ENCODE measurements at regions not wholly inside any gene's neighbourhood (a gene's known extent, or its start where the extent isn't known, plus 50 kb on each side); places are given as distances from the start of the nearest gene placed in this dataset.

GRCh38 chr11:114774599-114775361 lies 96.5 kb downstream of the NXPE2 start:
- Mint-ChIP-seq H3K4me3 (no peak overlapping the region), H3K27me3 (ENCODE audit: insufficient read depth) (no peaks in the 10 kb centered on the region), H3K4me1 (ENCODE audit: low read depth) (no peaks in the 10 kb centered on the region), H3K36me3 (ENCODE audit: low read depth) (no peaks in the 10 kb centered on the region), H3K27ac (no peak overlapping the region), H3K9me3 (peaks cover 17% of the 10 kb centered on the region; the same call in 1 of the 2 replicates)
- DNase-seq = no peak
- TF ChIP-seq CTCF (IDR thresholded peaks at IDR 0.05) = peak; percentile 48

DNA sequence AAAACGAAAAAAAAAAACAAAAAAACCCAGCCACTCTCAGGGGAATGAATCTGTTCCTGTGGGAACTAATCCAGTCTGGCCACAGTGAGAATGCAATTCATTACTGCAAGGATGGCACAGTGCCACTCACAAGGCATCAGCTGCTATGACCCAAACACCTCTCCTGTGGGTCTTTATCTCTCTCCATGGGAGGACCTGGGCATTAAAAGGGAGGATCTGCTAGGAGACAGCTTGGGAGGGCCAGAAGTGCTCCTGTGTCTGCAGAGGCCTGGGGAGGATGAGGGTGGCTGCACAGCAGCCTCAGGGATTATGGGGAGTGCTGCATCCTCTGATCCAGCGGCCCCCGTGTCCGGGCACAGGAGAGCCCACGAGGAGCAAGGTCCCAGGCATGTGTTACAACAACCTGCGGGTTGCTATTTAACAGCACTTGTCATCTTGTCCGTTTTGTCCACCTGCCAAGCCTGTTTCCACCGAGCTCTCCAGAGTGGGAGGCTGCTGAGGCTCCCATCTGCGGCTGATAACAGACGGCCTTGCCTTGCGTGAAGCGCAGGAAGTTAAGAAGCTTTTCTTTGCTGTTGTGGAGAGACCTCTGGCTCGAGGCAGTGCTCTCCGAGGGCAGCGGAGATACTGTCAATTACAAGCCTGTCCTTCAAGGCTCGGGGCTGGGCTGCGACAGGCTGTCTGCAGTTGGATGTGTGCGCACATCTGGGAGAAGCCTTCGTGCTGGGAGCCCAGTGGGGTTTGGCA lies 97.7 kb downstream of the NXPE2 start:
- H3K9me3 Mint-ChIP-seq = peaks cover 25% of the 10 kb centered on the region
- DNase-seq = no peak
- TF ChIP-seq CTCF (IDR thresholded peaks at IDR 0.05) = no peak
- H3K36me3 Mint-ChIP-seq (ENCODE audit: low read depth) = no peaks in the 10 kb centered on the region
- H3K27me3 Mint-ChIP-seq (ENCODE audit: insufficient read depth) = no peaks in the 10 kb centered on the region; the same call in 1 of the 2 replicates
- no peak overlapping the region for H3K27ac Mint-ChIP-seq
- no peaks in the 10 kb centered on the region for H3K4me1 Mint-ChIP-seq (ENCODE audit: low read depth)
- H3K4me3 Mint-ChIP-seq = no peak overlapping the region

DNA sequence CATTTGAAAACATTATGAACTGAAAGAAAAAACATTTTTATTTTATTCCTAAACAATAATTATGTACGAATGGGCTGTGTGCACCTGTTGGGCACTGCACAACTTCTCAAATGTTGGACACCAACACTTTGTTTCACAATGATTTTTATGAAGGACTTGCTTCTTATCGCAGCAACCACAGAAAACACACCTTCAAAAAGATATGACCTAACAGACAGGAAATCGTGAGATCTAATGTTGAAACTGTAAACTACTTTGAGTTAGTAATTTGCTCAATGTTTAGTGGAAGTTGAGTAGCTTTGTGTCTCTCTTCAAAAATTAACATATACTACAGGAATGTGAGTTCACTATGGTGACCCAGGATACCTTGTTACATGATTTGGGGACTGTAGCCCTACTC lies 98.6 kb downstream of the NXPE2 start:
- Mint-ChIP-seq H3K36me3 (ENCODE audit: low read depth) (no peaks in the 10 kb centered on the region), H3K27me3 (ENCODE audit: insufficient read depth) (no peaks in the 10 kb centered on the region; the same call in 1 of the 2 replicates), H3K4me1 (ENCODE audit: low read depth) (no peaks in the 10 kb centered on the region), H3K4me3 (no peak overlapping the region), H3K9me3 (peaks cover 32% of the 10 kb centered on the region), H3K27ac (no peak overlapping the region)
- no peak for TF ChIP-seq CTCF (IDR thresholded peaks at IDR 0.05)
- no peak for DNase-seq

GRCh38 chr11:114779189-114779588 lies 100.9 kb downstream of the NXPE2 start:
- Mint-ChIP-seq H3K36me3 (ENCODE audit: low read depth) (no peaks in the 10 kb centered on the region), H3K27ac (no peak overlapping the region), H3K27me3 (ENCODE audit: insufficient read depth) (no peaks in the 10 kb centered on the region; the same call in 1 of the 2 replicates), H3K4me3 (no peak overlapping the region), H3K9me3 (peaks cover 40% of the 10 kb centered on the region), H3K4me1 (ENCODE audit: low read depth) (no peaks in the 10 kb centered on the region)
- TF ChIP-seq CTCF (IDR thresholded peaks at IDR 0.05) = no peak
- no peak for DNase-seq

DNA sequence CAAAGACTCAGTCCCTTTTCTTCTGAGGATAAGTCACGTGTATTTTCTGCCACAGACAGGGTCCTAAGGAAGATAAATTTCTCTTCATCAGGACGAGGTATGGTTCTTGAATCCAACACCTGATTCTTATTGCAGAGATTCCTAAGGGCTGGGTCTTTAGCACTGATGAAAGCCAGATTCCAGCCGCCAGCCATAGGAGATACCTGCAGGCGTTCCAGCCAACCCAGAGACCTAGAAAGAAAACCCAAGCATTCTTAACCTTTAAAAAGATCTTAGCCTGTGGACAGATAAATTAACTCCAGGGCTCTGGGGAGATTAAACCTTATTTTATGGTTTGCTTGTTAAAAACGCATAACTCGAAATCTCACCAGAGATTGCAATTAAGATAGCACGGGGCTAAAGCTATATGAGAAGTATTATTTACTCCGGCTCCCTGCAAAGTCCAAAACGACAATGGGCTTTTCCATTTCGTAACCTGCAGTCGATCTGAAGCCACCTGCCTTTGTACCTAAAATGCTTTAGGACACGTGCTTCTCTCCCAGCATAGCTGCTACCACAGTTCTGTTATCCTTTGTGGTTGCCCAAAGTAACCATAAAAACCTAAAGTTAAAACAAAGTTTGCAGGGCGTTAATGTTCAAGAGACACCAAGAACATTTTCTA lies 104.5 kb downstream of the NXPE2 start:
- no peak for TF ChIP-seq CTCF (IDR thresholded peaks at IDR 0.05)
- Mint-ChIP-seq H3K9me3 (peaks cover 61% of the 10 kb centered on the region), H3K27ac (no peak overlapping the region), H3K36me3 (ENCODE audit: low read depth) (no peaks in the 10 kb centered on the region), H3K4me3 (no peak overlapping the region), H3K27me3 (ENCODE audit: insufficient read depth) (no peaks in the 10 kb centered on the region; the same call in 1 of the 2 replicates), H3K4me1 (ENCODE audit: low read depth) (no peaks in the 10 kb centered on the region)
- DNase-seq = no peak

All from HFFc6 (cell line).